Vagina (tissue), 2 donors: ENCODE measurements at regions not wholly inside any gene's neighbourhood (a gene's known extent, or its start where the extent isn't known, plus 50 kb on each side); places are given as distances from the start of the nearest gene placed in this dataset.

Source experiments
- DNase-seq, 2 donors: peaks; one replicate each; pipeline ENCODE4 v3.0.0-alpha.2; 2017; ENCODE audit errors: extremely low spot score in 2 of 2
- H3K27ac ChIP-seq: fragments of 200-600 bp; sonication (generic); one replicate; pipeline ENCODE4 v1.5.1; 2019
- H3K27me3 ChIP-seq: fragments of 200-600 bp; sonication (generic); one replicate; pipeline ENCODE4 v1.5.1; 2019
- H3K36me3 ChIP-seq, 2 donors: fragments of 200-600 bp; sonication (generic); one replicate each; pipeline ENCODE4 v1.5.1; 2017 to 2019
- H3K4me1 ChIP-seq: fragments of 200-600 bp; sonication (generic); one replicate; pipeline ENCODE4 v1.5.1; 2019
- H3K4me3 ChIP-seq, 2 donors: fragments of 200-600 bp; sonication (generic); 1 replicate in 1 of 2; 2 replicates in 1 of 2; pipeline ENCODE4 v1.5.1; 2016 to 2019
- H3K9me3 ChIP-seq: fragments of 200-600 bp; sonication (generic); one replicate; pipeline ENCODE4 v1.5.1; 2019
- CTCF ChIP-seq, 3 experiments: fragments of 450-650 bp in 2 of 3; fragments of 200-600 bp in 1 of 3; sonication (generic) in 1 of 3; IDR thresholded peaks; one replicate each; pipeline ENCODE4 v1.5.1; 2017 to 2019; ENCODE audit warnings: antibody characterized with exemption in 3 of 3, mild to moderate bottlenecking in 2 of 3, moderate library complexity in 2 of 3
- POLR2A ChIP-seq, 2 donors: fragments of 450-650 bp; IDR thresholded peaks; one replicate each; pipeline ENCODE4 v1.6.1; 2017; ENCODE audit warnings: antibody characterized with exemption in 2 of 2, mild to moderate bottlenecking in 2 of 2, moderate library complexity in 2 of 2
- POLR2AphosphoS5 ChIP-seq, 2 donors: sonication (generic); formaldehyde crosslinking; IDR thresholded peaks; one replicate each; pipeline ENCODE4 v1.9.0; 2017; ENCODE audit warnings: antibody characterized with exemption in 2 of 2, mild to moderate bottlenecking in 2 of 2, low read depth in 1 of 2; ENCODE audit not compliant: insufficient read depth in 1 of 2
- intact Hi-C: fragments of 100-400 bp; cut with DNase I; formaldehyde crosslinking; loops from one replicate; pipeline ENCODE4 v1.15.1; 2023

DNA sequence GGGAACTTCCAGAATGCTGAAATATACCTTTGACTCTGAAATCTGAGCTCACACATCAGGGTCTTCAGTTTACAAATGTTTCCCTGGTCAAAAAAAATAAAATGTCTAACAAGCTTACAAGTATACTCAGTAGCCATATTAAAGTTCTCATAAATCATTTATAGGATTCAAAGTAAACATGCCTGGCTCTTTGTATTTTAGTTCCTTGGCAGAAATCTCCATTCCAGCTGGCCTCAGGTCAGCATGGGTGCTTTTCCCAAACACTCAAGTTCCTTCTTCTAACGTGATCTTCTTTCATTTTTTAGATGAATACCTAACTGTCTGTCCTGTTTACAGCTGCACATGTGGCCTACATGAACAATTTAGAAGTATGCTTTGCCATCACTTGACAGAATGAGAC is 263.2 kb downstream of the GAS1 start:
- Histone ChIP-seq H3K27ac (no peak overlapping the region), H3K4me3 (no peak overlapping the region), H3K36me3 (no peaks in the 10 kb centered on the region), H3K27me3 (no peaks in the 10 kb centered on the region), H3K9me3 (no peaks in the 10 kb centered on the region), H3K4me1 (peaks cover 7% of the 10 kb centered on the region)
- intact Hi-C loops: no loop called here
- no peak for DNase-seq
- TF ChIP-seq CTCF (IDR thresholded peaks at IDR 0.05) (no peak), POLR2AphosphoS5 (IDR thresholded peaks at IDR 0.05; ENCODE audit: insufficient read depth in 1 of 2, low read depth in 1 of 2) (no peak), POLR2A (IDR thresholded peaks at IDR 0.05) (no peak)

DNA sequence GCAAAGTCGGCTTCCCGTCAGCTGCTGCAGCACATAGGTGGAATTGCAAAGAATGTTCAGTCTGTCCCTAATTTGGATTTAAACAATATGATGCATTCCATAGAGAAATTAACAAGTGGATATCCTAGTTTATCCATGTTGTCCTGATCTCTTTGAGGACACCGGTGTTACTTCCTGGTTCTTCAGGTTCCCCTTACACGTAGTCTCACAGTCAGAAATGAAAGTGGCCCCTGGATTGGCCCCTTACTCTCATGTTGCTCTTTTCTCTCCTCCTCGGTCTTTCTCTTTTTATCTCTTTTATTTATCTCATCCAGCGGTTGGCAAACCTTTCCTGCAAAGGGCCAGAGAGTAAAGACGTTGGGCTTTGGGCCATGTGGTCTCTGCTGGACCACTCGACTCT is 265.1 kb downstream of the GAS1 start:
- H3K36me3 ChIP-seq: no peaks in the 10 kb centered on the region
- intact Hi-C loops: no loop called here
- no peaks in the 10 kb centered on the region for H3K9me3 ChIP-seq
- H3K27ac ChIP-seq: no peak overlapping the region
- no peak for DNase-seq
- H3K4me1 ChIP-seq: peaks cover 7% of the 10 kb centered on the region
- no peak for TF ChIP-seq POLR2A (IDR thresholded peaks at IDR 0.05)
- no peak for TF ChIP-seq CTCF (IDR thresholded peaks at IDR 0.05)
- no peak for TF ChIP-seq POLR2AphosphoS5 (IDR thresholded peaks at IDR 0.05; ENCODE audit: insufficient read depth in 1 of 2, low read depth in 1 of 2)
- H3K4me3 ChIP-seq: no peak overlapping the region
- no peaks in the 10 kb centered on the region for H3K27me3 ChIP-seq

GRCh38 chr9:86679909-86680308 is 267.4 kb downstream of the GAS1 start:
- DNase-seq: no peak
- intact Hi-C loops: no loop called here
- Histone ChIP-seq H3K36me3 (no peaks in the 10 kb centered on the region), H3K9me3 (no peaks in the 10 kb centered on the region), H3K4me1 (peaks cover 7% of the 10 kb centered on the region), H3K27me3 (no peaks in the 10 kb centered on the region), H3K27ac (no peak overlapping the region), H3K4me3 (no peak overlapping the region)
- TF ChIP-seq POLR2AphosphoS5 (IDR thresholded peaks at IDR 0.05; ENCODE audit: insufficient read depth in 1 of 2, low read depth in 1 of 2): no peak

- TF ChIP-seq POLR2A (IDR thresholded peaks at IDR 0.05) (no peak), CTCF (IDR thresholded peaks at IDR 0.05) (no peak), POLR2AphosphoS5 (IDR thresholded peaks at IDR 0.05; ENCODE audit: insufficient read depth in 1 of 2, low read depth in 1 of 2) (no peak)
- intact Hi-C loops: no loop called here
These were observed 270.9 kb downstream of the GAS1 start for GRCh38 chr9:86676396-86676795.

DNA sequence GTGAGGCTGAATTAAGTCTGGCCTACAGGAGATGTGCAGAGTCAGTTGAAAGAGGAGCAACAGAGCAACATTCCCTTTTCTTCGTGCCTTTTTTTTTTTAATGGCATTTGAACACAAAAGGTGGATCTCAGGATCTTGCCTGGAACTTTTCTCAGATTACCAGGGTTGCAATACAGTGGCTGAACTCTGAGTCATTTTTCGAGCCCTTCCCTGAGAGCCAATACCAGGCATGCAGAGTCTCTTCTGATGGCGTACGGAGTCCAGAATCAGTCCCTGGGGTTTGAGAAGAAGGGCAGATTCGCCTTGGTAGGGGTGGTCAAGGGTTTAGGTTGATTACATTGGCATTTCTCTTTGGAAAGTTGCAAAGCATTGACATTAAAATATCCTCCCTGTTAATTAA is 271.5 kb downstream of the GAS1 start:
- intact Hi-C loops: no loop called here
- no peak for TF ChIP-seq POLR2A (IDR thresholded peaks at IDR 0.05)
- no peak for TF ChIP-seq CTCF (IDR thresholded peaks at IDR 0.05)
- TF ChIP-seq POLR2AphosphoS5 (IDR thresholded peaks at IDR 0.05; ENCODE audit: insufficient read depth in 1 of 2, low read depth in 1 of 2): no peak
- Histone ChIP-seq H3K27me3 (no peaks in the 10 kb centered on the region), H3K4me3 (no peak overlapping the region), H3K9me3 (no peaks in the 10 kb centered on the region), H3K4me1 (no peaks in the 10 kb centered on the region), H3K36me3 (no peaks in the 10 kb centered on the region), H3K27ac (no peak overlapping the region)
- DNase-seq: no peak

More at GRCh38 chr9:86676396-86676795, 270.9 kb downstream of the GAS1 start:
- H3K9me3 ChIP-seq: no peaks in the 10 kb centered on the region
- H3K4me3 ChIP-seq: no peak overlapping the region
- no peaks in the 10 kb centered on the region for H3K36me3 ChIP-seq
- H3K27ac ChIP-seq: no peak overlapping the region
- H3K4me1 ChIP-seq: no peaks in the 10 kb centered on the region
- H3K27me3 ChIP-seq: no peaks in the 10 kb centered on the region
- DNase-seq: no peak

GRCh38 chr9:86674487-86674886 is 272.8 kb downstream of the GAS1 start:
- Histone ChIP-seq H3K9me3 (no peaks in the 10 kb centered on the region), H3K4me3 (no peak overlapping the region), H3K27me3 (no peaks in the 10 kb centered on the region), H3K27ac (no peak overlapping the region), H3K4me1 (no peaks in the 10 kb centered on the region), H3K36me3 (no peaks in the 10 kb centered on the region)
- intact Hi-C loops: no loop called here
- no peak for DNase-seq
- TF ChIP-seq POLR2AphosphoS5 (IDR thresholded peaks at IDR 0.05; ENCODE audit: insufficient read depth in 1 of 2, low read depth in 1 of 2): no peak
- TF ChIP-seq POLR2A (IDR thresholded peaks at IDR 0.05): no peak
- no peak for TF ChIP-seq CTCF (IDR thresholded peaks at IDR 0.05)
